Smooth muscle cell (in vitro differentiated cells): ENCODE measurements at regions not wholly inside any gene's neighbourhood (a gene's known extent, or its start where the extent isn't known, plus 50 kb on each side); places are given as distances from the start of the nearest gene placed in this dataset.

Experiments
- DNase-seq: peaks from one replicate; lab custom pipeline; 2025; ENCODE audit not compliant: unreplicated experiment; lab: John Stamatoyannopoulos, UW
- H2AFZ ChIP-seq: fragments of 200-600 bp; sonication (generic); 2 replicates; pipeline ENCODE4 v1.6.0; 2016; ENCODE audit warnings: antibody characterized with exemption, low read depth, mild to moderate bottlenecking
- H3F3A ChIP-seq: fragments of 200-600 bp; sonication (generic); 2 replicates; pipeline ENCODE4 v1.6.0; 2017; ENCODE audit warnings: antibody characterized with exemption, low read depth
- H3K27ac ChIP-seq: fragments of 200-600 bp; sonication (generic); 2 replicates; pipeline ENCODE4 v1.5.1; 2016; ENCODE audit warnings: low read depth, mild to moderate bottlenecking
- H3K27me3 ChIP-seq: fragments of 200-600 bp; sonication (generic); 2 replicates; pipeline ENCODE4 v1.6.1; 2016; ENCODE audit warnings: low read depth, mild to moderate bottlenecking
- H3K36me3 ChIP-seq: fragments of 200-600 bp; sonication (generic); 2 replicates; pipeline ENCODE4 v1.5.1; 2016; ENCODE audit warnings: low read depth
- H3K4me1 ChIP-seq: fragments of 200-600 bp; sonication (generic); 2 replicates; pipeline ENCODE4 v1.5.1; 2016; ENCODE audit warnings: low read depth
- H3K4me2 ChIP-seq: fragments of 200-600 bp; sonication (generic); 2 replicates; pipeline ENCODE4 v1.6.0; 2016; ENCODE audit warnings: mild to moderate bottlenecking
- H3K4me3 ChIP-seq: fragments of 200-600 bp; sonication (generic); 2 replicates; pipeline ENCODE4 v1.5.1; 2016; ENCODE audit warnings: mild to moderate bottlenecking
- H3K79me2 ChIP-seq: fragments of 200-600 bp; sonication (generic); 2 replicates; pipeline ENCODE4 v1.6.0; 2016; ENCODE audit warnings: low read depth, mild to moderate bottlenecking
- H3K9ac ChIP-seq: fragments of 200-600 bp; sonication (generic); 2 replicates; pipeline ENCODE4 v1.6.0; 2016; ENCODE audit warnings: low read depth
- H3K9me3 ChIP-seq: fragments of 200-600 bp; sonication (generic); replicated peaks from 2 replicates; pipeline ENCODE4 v1.5.1; 2016; ENCODE audit warnings: low read depth
- H4K20me1 ChIP-seq: fragments of 200-600 bp; sonication (generic); 2 replicates; pipeline ENCODE4 v1.6.0; 2016; ENCODE audit warnings: low read depth
- CTCF ChIP-seq: fragments of 200-600 bp; sonication (generic); IDR thresholded peaks from 2 replicates; pipeline ENCODE4 v1.5.1; 2017; ENCODE audit warnings: borderline replicate concordance, mild to moderate bottlenecking, antibody characterized with exemption; ENCODE audit not compliant: insufficient read depth, poor library complexity, severe bottlenecking
- WGBS: methylation state at CpG from one replicate; pipeline ENCODE4 v1.1.7; 2016; ENCODE audit warnings: low lambda C conversion rate; 5-methylcytosine and 5-hydroxymethylcytosine counted together

- no peaks in the 10 kb centered on the region for H4K20me1 ChIP-seq
- H3K4me2 ChIP-seq, result peak overlapping the region; percentile 58
- H3K27ac ChIP-seq, result no peak overlapping the region
- no peak for DNase-seq
- H3F3A ChIP-seq, result no peaks in the 10 kb centered on the region
- H3K79me2 ChIP-seq, result no peaks in the 10 kb centered on the region
- H3K4me1 ChIP-seq, result no peaks in the 10 kb centered on the region
- H3K27me3 ChIP-seq, result no peaks in the 10 kb centered on the region
- H3K4me3 ChIP-seq, result no peak overlapping the region
- H3K9ac ChIP-seq, result no peak overlapping the region
- no peaks in the 10 kb centered on the region for H3K36me3 ChIP-seq
- H3K9me3 ChIP-seq, result no peaks in the 10 kb centered on the region
- WGBS, result 34% methylated on average over 3 of the region's 3 CpGs
- TF ChIP-seq CTCF, result no peak
- peak overlapping the region; percentile 77 for H2AFZ ChIP-seq
Observed at GRCh38 chr4:136763919-136764318, 768.4 kb downstream of the PCDH18 start.

GRCh38 chr4:136755531-136755916 lies 776.8 kb downstream of the PCDH18 start:
- Histone ChIP-seq H3F3A (no peaks in the 10 kb centered on the region), H3K4me3 (no peak overlapping the region), H4K20me1 (no peaks in the 10 kb centered on the region), H3K4me1 (no peaks in the 10 kb centered on the region), H3K36me3 (no peaks in the 10 kb centered on the region), H3K9ac (no peak overlapping the region), H3K27me3 (no peaks in the 10 kb centered on the region), H3K27ac (no peak overlapping the region), H3K79me2 (no peaks in the 10 kb centered on the region), H3K4me2 (no peak overlapping the region), H3K9me3 (no peaks in the 10 kb centered on the region), H2AFZ (no peak overlapping the region)
- no peak for DNase-seq
- 88% methylated on average over 1 of the region's 1 CpG for WGBS
- TF ChIP-seq CTCF, result no peak

- no peaks in the 10 kb centered on the region for H3K36me3 ChIP-seq
- no peak overlapping the region for H3K4me2 ChIP-seq
- H3F3A ChIP-seq, result no peaks in the 10 kb centered on the region
- H3K79me2 ChIP-seq, result no peaks in the 10 kb centered on the region
- no peak for DNase-seq
- TF ChIP-seq CTCF, result no peak
- H3K27me3 ChIP-seq, result no peaks in the 10 kb centered on the region
- H3K27ac ChIP-seq, result no peak overlapping the region
- no peak overlapping the region for H3K9ac ChIP-seq
- H2AFZ ChIP-seq, result no peak overlapping the region
- WGBS, result 73% methylated on average over 2 of the region's 2 CpGs
- no peak overlapping the region for H3K4me3 ChIP-seq
- no peaks in the 10 kb centered on the region for H3K4me1 ChIP-seq
- no peaks in the 10 kb centered on the region for H4K20me1 ChIP-seq
- no peaks in the 10 kb centered on the region for H3K9me3 ChIP-seq
Observed at GRCh38 chr4:136754810-136755530, 777.3 kb downstream of the PCDH18 start.

GRCh38 chr4:136751556-136751955 lies 780.7 kb downstream of the PCDH18 start:
- Histone ChIP-seq H3K9ac (no peak overlapping the region), H3K9me3 (no peaks in the 10 kb centered on the region), H3K4me1 (no peaks in the 10 kb centered on the region), H3K27me3 (no peaks in the 10 kb centered on the region), H3K27ac (no peak overlapping the region), H3K79me2 (no peaks in the 10 kb centered on the region), H3F3A (no peaks in the 10 kb centered on the region), H3K4me3 (no peak overlapping the region), H3K4me2 (no peak overlapping the region), H4K20me1 (no peaks in the 10 kb centered on the region), H3K36me3 (no peaks in the 10 kb centered on the region), H2AFZ (peak overlapping the region; percentile 17)
- no peak for DNase-seq
- TF ChIP-seq CTCF, result no peak
- 67% methylated on average over 1 of the region's 1 CpG for WGBS
